ENCODE measurements at regions not wholly inside any gene's neighbourhood (a gene's known extent, or its start where the extent isn't known, plus 50 kb on each side); places are given as distances from the start of the nearest gene placed in this dataset.

DNA sequence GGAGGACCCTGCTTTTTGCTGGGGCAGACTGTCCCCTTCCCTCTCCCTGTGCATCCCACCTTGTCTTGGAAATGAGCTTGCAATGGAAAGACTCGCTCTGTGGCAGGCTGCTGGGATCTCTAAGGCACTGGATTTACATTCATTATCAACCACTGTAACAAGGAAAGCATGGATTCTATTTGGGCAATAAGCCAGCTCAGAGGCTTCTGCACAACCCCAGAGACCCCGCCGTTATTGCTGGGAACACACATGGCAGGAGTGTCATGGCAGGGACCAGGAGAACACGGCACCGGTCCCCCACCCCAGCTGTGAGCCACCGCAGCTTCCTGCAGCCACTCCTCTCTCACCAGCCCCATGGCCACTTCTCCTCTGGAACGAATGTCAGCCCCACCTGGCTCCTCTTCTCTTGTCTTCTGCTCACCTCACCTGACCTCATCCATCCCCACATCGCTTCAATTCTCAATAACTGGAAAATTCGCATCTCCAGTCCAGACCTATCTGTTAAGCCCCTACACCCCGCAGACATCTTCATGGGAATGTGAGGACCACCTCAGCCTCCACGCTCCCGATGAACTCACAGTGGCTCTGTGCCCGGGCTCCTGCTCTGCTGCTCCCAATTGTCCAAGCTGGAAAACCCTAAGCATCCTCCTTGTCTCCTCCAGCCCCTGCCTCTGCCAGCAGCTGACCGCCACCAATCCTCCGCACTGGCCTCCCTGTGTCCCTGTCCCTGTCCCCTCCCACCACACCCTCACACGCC, 181.5 kb downstream of the USP12 start:
- TF ChIP-seq, protein P1, sequence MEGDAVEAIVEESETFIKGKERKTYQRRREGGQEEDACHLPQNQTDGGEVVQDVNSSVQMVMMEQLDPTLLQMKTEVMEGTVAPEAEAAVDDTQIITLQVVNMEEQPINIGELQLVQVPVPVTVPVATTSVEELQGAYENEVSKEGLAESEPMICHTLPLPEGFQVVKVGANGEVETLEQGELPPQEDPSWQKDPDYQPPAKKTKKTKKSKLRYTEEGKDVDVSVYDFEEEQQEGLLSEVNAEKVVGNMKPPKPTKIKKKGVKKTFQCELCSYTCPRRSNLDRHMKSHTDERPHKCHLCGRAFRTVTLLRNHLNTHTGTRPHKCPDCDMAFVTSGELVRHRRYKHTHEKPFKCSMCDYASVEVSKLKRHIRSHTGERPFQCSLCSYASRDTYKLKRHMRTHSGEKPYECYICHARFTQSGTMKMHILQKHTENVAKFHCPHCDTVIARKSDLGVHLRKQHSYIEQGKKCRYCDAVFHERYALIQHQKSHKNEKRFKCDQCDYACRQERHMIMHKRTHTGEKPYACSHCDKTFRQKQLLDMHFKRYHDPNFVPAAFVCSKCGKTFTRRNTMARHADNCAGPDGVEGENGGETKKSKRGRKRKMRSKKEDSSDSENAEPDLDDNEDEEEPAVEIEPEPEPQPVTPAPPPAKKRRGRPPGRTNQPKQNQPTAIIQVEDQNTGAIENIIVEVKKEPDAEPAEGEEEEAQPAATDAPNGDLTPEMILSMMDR (IDR thresholded peaks at IDR 0.05; ENCODE audit: extremely low read depth, missing control alignments): no peak
- no peak for DNase-seq (ENCODE audit: low spot score)

DNA sequence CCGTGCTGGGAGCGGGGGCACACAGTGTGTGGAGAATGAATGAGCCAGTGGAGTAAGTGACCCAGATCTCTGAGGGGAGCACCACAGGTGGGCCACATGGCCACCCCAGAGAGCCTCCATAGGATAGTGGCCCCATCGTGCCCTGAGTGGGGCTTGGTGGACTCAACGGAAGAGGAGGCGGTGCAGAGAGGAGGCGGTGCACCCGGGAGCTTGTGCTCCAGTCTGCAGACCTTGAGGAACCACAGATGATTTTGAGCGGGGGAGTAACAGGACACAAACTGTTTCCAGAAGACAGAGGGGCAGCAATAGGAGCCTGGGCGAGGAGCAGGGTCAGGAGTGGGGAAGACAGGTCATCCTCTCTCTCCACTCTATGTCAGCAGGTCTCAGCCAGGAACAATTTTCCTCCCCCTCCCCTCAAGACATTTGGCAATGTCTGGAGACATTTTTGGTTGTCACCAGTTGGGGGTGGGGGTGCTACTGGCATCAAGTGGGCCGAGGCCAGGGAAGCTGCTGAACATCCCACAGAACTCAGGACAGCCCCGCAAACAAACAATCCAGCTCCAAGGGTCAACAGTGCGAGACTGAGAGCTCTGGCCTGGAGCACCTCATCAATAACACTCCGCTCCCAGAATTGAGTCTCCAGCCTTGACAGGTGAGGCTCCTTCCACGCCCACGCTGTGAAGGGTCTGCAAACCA, 182.2 kb downstream of the USP12 start:
- no peak for DNase-seq (ENCODE audit: low spot score)
- TF ChIP-seq, protein P1 (IDR thresholded peaks at IDR 0.05; ENCODE audit: extremely low read depth, missing control alignments): no peak

DNA sequence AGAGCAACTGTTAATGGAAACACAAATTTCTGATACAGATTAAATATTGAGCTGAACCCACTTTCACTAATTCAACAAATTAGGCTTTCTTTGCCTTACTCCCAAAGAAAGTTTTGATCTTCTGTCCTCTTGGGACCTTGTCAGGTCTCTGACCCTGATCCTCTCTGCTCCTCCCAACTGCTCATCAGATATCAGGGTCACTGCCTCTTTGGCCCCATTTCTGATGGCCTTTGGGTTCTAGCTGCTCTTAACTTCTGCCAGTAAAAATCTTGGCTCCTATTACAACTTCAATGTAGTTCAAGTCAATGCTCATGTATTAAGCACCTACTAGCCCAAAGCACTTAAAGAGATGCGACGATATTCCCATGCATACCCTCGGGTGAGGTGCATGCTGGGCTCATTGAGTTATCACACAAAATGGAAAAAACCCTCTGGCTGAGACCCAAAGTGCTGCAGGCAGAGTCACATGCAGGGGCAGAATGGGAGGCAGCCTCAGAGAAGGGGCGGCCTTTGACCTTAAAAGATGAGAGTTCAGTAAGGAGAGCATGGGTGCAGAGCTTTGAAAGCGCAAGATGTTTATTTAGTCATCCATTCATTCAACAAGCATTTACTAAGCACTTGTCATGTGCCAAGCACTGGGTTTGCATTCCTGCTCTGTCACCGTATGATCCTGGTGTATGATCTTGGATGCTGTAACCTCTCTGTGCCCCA, 183.4 kb downstream of the USP12 start:
- TF ChIP-seq, protein P1 (IDR thresholded peaks at IDR 0.05; ENCODE audit: extremely low read depth, missing control alignments): no peak

DNA sequence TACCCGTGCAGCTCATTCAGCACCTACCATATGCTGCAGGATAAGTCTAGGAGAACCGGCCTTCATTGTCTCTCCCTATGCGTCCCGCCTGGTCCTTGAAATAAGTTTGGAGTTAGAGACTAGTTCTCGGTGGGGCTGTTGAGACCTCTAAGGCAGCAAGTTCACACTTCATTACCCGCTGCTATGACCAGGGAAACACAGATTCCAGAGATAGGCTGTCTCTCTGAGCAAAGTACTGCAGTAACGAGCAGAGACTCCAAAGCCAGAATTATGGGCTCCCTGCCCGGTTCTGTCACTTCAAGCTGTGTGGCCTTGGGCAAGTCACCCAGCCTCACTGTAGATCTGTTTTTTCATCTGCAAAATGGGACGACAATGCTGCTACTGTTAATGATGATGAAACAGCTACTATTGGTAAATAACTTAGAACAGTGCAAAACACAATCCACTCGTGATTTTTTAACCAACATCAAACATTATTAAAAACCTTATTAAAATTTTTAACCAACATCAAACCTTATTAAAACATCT, 184.1 kb downstream of the USP12 start:
- no peak for DNase-seq (ENCODE audit: low spot score)
- TF ChIP-seq, protein P1 (IDR thresholded peaks at IDR 0.05; ENCODE audit: extremely low read depth, missing control alignments): no peak

More for the DNA sequence above, 183.4 kb downstream of the USP12 start:
- no peak for DNase-seq (ENCODE audit: low spot score)

DNA sequence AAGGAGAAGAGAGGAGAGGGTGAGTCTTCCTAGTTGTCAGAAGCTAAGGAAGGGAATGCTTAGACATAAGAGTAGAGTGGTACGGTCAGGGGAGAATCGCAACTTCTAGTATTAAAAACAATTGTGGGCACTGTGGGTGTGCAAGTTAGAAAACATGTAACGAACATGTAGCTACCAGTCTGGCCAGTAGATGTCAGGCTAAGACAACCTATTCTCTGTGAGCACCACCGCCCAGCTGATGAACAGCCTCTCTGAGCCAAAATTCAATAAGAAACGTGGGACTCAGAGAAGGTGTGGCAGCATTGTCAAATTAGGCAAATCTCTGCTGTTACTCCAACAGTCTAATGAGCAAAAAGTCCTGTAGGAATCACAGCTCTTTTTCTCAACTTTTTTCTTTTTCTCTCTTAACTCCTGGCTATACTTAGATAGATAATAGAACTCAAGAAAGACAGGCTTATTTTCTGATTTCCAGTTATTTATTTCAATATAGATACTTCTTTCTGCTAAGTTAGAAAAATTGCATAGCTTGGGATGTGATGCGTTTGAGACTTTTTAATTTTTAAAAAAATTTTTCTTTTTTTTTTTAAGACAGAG, 186.2 kb downstream of the USP12 start:
- TF ChIP-seq, protein P1 (IDR thresholded peaks at IDR 0.05; ENCODE audit: extremely low read depth, missing control alignments): peak; percentile 72
- peak; percentile 70 for DNase-seq (ENCODE audit: low spot score)

DNA sequence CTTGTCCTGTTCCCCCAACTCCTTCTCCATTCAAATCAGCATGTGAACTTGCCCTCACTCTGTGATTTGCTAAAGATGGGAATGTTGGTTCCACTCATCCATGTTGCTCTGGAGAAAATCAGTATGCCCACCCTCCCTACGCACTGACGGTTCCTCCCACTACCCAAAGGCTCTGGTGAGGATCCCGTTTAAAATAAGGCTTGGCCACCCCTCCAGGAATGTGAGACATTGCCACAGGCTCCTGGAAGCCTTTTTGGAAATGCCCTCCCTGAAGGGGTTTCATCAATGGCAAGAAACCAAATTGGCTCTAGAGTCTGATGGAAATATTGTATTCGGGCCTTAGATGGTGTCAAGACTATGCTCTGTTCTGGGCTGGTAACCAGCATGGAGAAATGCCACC, 187.3 kb downstream of the USP12 start:
- no peak for DNase-seq (ENCODE audit: low spot score)
- TF ChIP-seq, protein P1 (IDR thresholded peaks at IDR 0.05; ENCODE audit: extremely low read depth, missing control alignments): no peak

Data from GM20000 (cell line).